Testis (tissue), 2 donors: ENCODE measurements at regions not wholly inside any gene's neighbourhood (a gene's known extent, or its start where the extent isn't known, plus 50 kb on each side); places are given as distances from the start of the nearest gene placed in this dataset.

Experiments used
- DNase-seq: peaks from one replicate; pipeline ENCODE4 v3.0.0-alpha.2; 2019
- H3K27ac ChIP-seq, 2 donors: fragments of 200-600 bp; sonication (generic); one replicate each; pipeline ENCODE4 v1.5.1; 2019
- H3K27me3 ChIP-seq: fragments of 200-600 bp; sonication (generic); one replicate; pipeline ENCODE4 v1.5.1; 2019
- H3K36me3 ChIP-seq: fragments of 200-600 bp; sonication (generic); one replicate; pipeline ENCODE4 v1.5.1; 2017; ENCODE audit warnings: low read depth; ENCODE audit errors: missing control alignments
- H3K4me1 ChIP-seq: fragments of 200-600 bp; sonication (generic); one replicate; pipeline ENCODE4 v1.5.1; 2019
- H3K4me3 ChIP-seq, 2 donors: fragments of 200-600 bp; sonication (generic); one replicate each; pipeline ENCODE4 v1.5.1; 2017 to 2019
- H3K9me3 ChIP-seq: fragments of 200-600 bp; sonication (generic); one replicate; pipeline ENCODE4 v1.5.1; 2017
- POLR2A ChIP-seq: fragments of 450-650 bp; IDR thresholded peaks from one replicate; pipeline ENCODE4 v1.6.1; 2017; ENCODE audit warnings: antibody characterized with exemption, mild to moderate bottlenecking, moderate library complexity
- WGBS, 2 donors: methylation state at CpG; one replicate each; pipeline ENCODE4 v1.1.5; 2018; 5-methylcytosine and 5-hydroxymethylcytosine counted together
- intact Hi-C: fragments of 100-400 bp; cut with DNase I; formaldehyde crosslinking; loops from one replicate; pipeline ENCODE4 v1.15.1; 2023; ENCODE audit warnings: low total_unique reads
- TF ChIP-seq, protein P1 (sequence below), 3 experiments: fragments of 450-650 bp in 2 of 3; fragments of 200-600 bp in 1 of 3; sonication (generic) in 1 of 3; IDR thresholded peaks; one replicate each; pipeline ENCODE4 v1.5.1; 2016 to 2019; ENCODE audit warnings: antibody characterized with exemption in 3 of 3, mild to moderate bottlenecking in 2 of 3, moderate library complexity in 1 of 3

- Histone ChIP-seq H3K27ac (no peak overlapping the region), H3K4me1 (no peaks in the 10 kb centered on the region), H3K27me3 (no peaks in the 10 kb centered on the region), H3K4me3 (no peak overlapping the region), H3K36me3 (no peaks in the 10 kb centered on the region), H3K9me3 (no peaks in the 10 kb centered on the region)
- DNase-seq: no peak
- intact Hi-C loops: no loop called here
- no peak for TF ChIP-seq POLR2A
- TF ChIP-seq, protein P1, sequence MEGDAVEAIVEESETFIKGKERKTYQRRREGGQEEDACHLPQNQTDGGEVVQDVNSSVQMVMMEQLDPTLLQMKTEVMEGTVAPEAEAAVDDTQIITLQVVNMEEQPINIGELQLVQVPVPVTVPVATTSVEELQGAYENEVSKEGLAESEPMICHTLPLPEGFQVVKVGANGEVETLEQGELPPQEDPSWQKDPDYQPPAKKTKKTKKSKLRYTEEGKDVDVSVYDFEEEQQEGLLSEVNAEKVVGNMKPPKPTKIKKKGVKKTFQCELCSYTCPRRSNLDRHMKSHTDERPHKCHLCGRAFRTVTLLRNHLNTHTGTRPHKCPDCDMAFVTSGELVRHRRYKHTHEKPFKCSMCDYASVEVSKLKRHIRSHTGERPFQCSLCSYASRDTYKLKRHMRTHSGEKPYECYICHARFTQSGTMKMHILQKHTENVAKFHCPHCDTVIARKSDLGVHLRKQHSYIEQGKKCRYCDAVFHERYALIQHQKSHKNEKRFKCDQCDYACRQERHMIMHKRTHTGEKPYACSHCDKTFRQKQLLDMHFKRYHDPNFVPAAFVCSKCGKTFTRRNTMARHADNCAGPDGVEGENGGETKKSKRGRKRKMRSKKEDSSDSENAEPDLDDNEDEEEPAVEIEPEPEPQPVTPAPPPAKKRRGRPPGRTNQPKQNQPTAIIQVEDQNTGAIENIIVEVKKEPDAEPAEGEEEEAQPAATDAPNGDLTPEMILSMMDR (IDR thresholded peaks at IDR 0.05): no peak
- 91 to 93% methylated on average over 2 of the region's 2 CpGs for WGBS, 2 donors
Observed at GRCh38 chr11:42707541-42707940, 604.3 kb upstream of the API5 start.

DNA sequence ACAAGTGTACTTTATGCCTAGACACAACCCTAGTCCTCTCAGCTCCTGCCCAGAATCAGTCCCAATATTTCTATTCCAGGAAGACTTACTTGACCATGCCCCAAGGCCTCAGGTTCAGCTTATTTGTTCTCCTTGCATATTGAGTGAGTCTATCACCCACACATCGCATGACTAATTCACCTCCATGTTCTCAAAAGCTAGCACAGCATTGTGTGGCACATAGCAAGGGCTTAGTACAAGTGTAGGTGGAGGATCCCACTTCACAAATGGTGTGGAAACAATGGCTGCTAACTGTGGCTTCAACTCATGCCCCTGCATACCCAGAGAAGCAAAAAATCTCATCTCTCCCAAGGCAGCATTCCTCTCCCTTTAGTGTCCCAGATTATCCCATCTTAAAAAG is 602.6 kb upstream of the API5 start:
- Histone ChIP-seq H3K36me3 (no peaks in the 10 kb centered on the region), H3K4me1 (no peaks in the 10 kb centered on the region), H3K4me3 (no peak overlapping the region), H3K27ac (no peak overlapping the region), H3K27me3 (no peaks in the 10 kb centered on the region), H3K9me3 (no peaks in the 10 kb centered on the region)
- no peak for DNase-seq
- TF ChIP-seq, protein P1 (IDR thresholded peaks at IDR 0.05): no peak
- no peak for TF ChIP-seq POLR2A
- intact Hi-C loops: no loop called here
- WGBS, 2 donors: 91 to 100% methylated on average over 1 of the region's 1 CpG

DNA sequence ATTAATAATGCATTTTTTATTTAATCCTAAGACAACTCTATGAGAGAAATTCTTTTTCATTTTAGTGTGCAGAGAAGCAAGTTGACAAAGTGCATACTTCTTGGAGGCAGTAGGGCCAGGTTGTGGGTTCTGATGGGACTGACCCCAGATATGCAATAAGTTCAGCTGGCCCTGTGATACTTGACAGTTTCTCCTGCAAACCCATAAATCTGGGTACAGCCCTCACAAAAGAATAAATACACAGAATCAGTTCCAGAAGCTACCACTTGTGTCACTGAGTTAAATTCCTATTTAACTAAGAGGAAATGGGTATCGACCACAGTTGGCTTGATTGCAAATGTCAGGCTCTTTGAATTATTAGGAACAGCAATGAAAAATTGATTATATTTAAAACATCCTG is 598.5 kb upstream of the API5 start:
- WGBS, 2 donors: 33 to 38% methylated on average over 1 of the region's 1 CpG
- no peak for TF ChIP-seq POLR2A
- TF ChIP-seq, protein P1 (IDR thresholded peaks at IDR 0.05): no peak
- DNase-seq: no peak
- intact Hi-C loops: no loop called here
- no peak overlapping the region for H3K27ac ChIP-seq
- H3K9me3 ChIP-seq: no peaks in the 10 kb centered on the region
- no peaks in the 10 kb centered on the region for H3K4me1 ChIP-seq
- no peaks in the 10 kb centered on the region for H3K36me3 ChIP-seq
- no peak overlapping the region for H3K4me3 ChIP-seq
- no peaks in the 10 kb centered on the region for H3K27me3 ChIP-seq

GRCh38 chr11:42713753-42714152 is 598.0 kb upstream of the API5 start:
- H3K27ac ChIP-seq: no peak overlapping the region
- H3K9me3 ChIP-seq: no peaks in the 10 kb centered on the region
- DNase-seq: no peak
- no peaks in the 10 kb centered on the region for H3K4me1 ChIP-seq
- 0 to 89% methylated on average over 1 of the region's 1 CpG for WGBS, 2 donors
- intact Hi-C loops: no loop called here
- H3K27me3 ChIP-seq: no peaks in the 10 kb centered on the region
- TF ChIP-seq POLR2A: no peak
- TF ChIP-seq, protein P1 (IDR thresholded peaks at IDR 0.05): no peak
- H3K36me3 ChIP-seq: no peaks in the 10 kb centered on the region
- no peak overlapping the region for H3K4me3 ChIP-seq

- Histone ChIP-seq H3K27ac (no peak overlapping the region), H3K4me1 (no peaks in the 10 kb centered on the region), H3K4me3 (no peak overlapping the region), H3K9me3 (no peaks in the 10 kb centered on the region), H3K27me3 (no peaks in the 10 kb centered on the region), H3K36me3 (no peaks in the 10 kb centered on the region)
- TF ChIP-seq, protein P1 (IDR thresholded peaks at IDR 0.05): no peak
- no peak for TF ChIP-seq POLR2A
- intact Hi-C loops: no loop called here
- no peak for DNase-seq
- 48 to 62% methylated on average over 3 of the region's 3 CpGs for WGBS, 2 donors
Observed at GRCh38 chr11:42720716-42721563, 590.9 kb upstream of the API5 start.
